Adrenal gland (tissue), 5 donors: ENCODE measurements at regions not wholly inside any gene's neighbourhood (a gene's known extent, or its start where the extent isn't known, plus 50 kb on each side); places are given as distances from the start of the nearest gene placed in this dataset.

Experiments
- CTCF ChIP-seq, 6 experiments: fragments of 450-650 bp in 4 of 6; fragments of 200-600 bp in 2 of 6; sonication (generic) in 1 of 6; IDR thresholded peaks; 1 replicate in 5 of 6; 2 replicates in 1 of 6; pipeline versions ENCODE4 v1.5.1 to v1.8.0; 2016 to 2021; ENCODE audit warnings: antibody characterized with exemption in 6 of 6, mild to moderate bottlenecking in 2 of 6, moderate library complexity in 1 of 6
- POLR2A ChIP-seq, 2 donors: fragments of 450-650 bp; IDR thresholded peaks; one replicate each; pipeline ENCODE4 v1.6.1; 2017; ENCODE audit warnings: antibody characterized with exemption in 2 of 2, mild to moderate bottlenecking in 2 of 2, moderate library complexity in 1 of 2
- donor health status: DM: no; HTN: no; CAD: no.

- TF ChIP-seq CTCF (IDR thresholded peaks at IDR 0.05) (no peak), POLR2A (IDR thresholded peaks at IDR 0.05) (no peak)
Observed at GRCh38 chr1:218812360-218812759, 361.3 kb upstream of the LYPLAL1 start.
